KMS-11 (cell line): ENCODE measurements at regions not wholly inside any gene's neighbourhood (a gene's known extent, or its start where the extent isn't known, plus 50 kb on each side); places are given as distances from the start of the nearest gene placed in this dataset.

Source experiments
- H2AFZ ChIP-seq: fragments of 200-600 bp; sonication (generic); 2 replicates; pipeline ENCODE4 v1.6.1; 2016; ENCODE audit warnings: antibody characterized with exemption, mixed run types, low read depth
- H3K27ac ChIP-seq: fragments of 200-600 bp; sonication (generic); 2 replicates; pipeline ENCODE4 v1.6.1; 2016; ENCODE audit warnings: mild to moderate bottlenecking, mixed run types
- H3K27me3 ChIP-seq: fragments of 200-600 bp; sonication (generic); 2 replicates; pipeline ENCODE4 v1.6.1; 2017; ENCODE audit warnings: mild to moderate bottlenecking, low read depth, mixed run types, moderate library complexity; ENCODE audit not compliant: insufficient read depth
- H3K36me3 ChIP-seq: fragments of 200-600 bp; sonication (generic); 2 replicates; pipeline ENCODE4 v1.6.1; 2017; ENCODE audit warnings: mild to moderate bottlenecking, mixed run types; ENCODE audit not compliant: insufficient read depth
- H3K4me1 ChIP-seq: fragments of 200-600 bp; sonication (generic); 2 replicates; pipeline ENCODE4 v1.6.1; 2016; ENCODE audit warnings: mild to moderate bottlenecking, low read depth, mixed run types; ENCODE audit not compliant: poor library complexity, severe bottlenecking
- H3K4me2 ChIP-seq: fragments of 200-600 bp; sonication (generic); 2 replicates; pipeline ENCODE4 v1.7.0; 2016; ENCODE audit warnings: mild to moderate bottlenecking, mixed run types
- H3K4me3 ChIP-seq: fragments of 200-600 bp; sonication (generic); IDR thresholded peaks from 2 replicates; pipeline ENCODE4 v1.6.1; 2017; ENCODE audit warnings: low read depth, low read length, mixed read lengths; ENCODE audit not compliant: insufficient read depth
- H3K79me2 ChIP-seq: fragments of 200-600 bp; sonication (generic); 2 replicates; pipeline ENCODE4 v1.6.1; 2016; ENCODE audit warnings: low read depth, mixed run types; ENCODE audit not compliant: insufficient read depth
- H3K9ac ChIP-seq: fragments of 200-600 bp; sonication (generic); 2 replicates; pipeline ENCODE4 v1.6.1; 2016; ENCODE audit warnings: mild to moderate bottlenecking, mixed run types
- H4K20me1 ChIP-seq: fragments of 200-600 bp; sonication (generic); 2 replicates; pipeline ENCODE4 v1.6.1; 2016; ENCODE audit warnings: mild to moderate bottlenecking, mixed run types; ENCODE audit not compliant: insufficient read depth
- CTCF ChIP-seq: fragments of 200-600 bp; sonication (generic); conservative IDR thresholded peaks from 2 replicates; pipeline ENCODE4 v1.6.1; 2017; ENCODE audit warnings: low read depth, mild to moderate bottlenecking, antibody characterized with exemption, low read length, moderate library complexity, mixed read lengths

GRCh38 chr10:59096631-59097030, 79.8 kb upstream of the PHYHIPL start:
- Histone ChIP-seq H3K4me1 (no peaks in the 10 kb centered on the region), H3K27ac (no peak overlapping the region), H3K9ac (no peak overlapping the region), H4K20me1 (no peaks in the 10 kb centered on the region), H3K79me2 (no peaks in the 10 kb centered on the region), H3K4me2 (no peak overlapping the region), H3K36me3 (no peaks in the 10 kb centered on the region), H3K4me3 (no peak overlapping the region), H2AFZ (no peak overlapping the region), H3K27me3 (no peaks in the 10 kb centered on the region)
- no peak for TF ChIP-seq CTCF

DNA sequence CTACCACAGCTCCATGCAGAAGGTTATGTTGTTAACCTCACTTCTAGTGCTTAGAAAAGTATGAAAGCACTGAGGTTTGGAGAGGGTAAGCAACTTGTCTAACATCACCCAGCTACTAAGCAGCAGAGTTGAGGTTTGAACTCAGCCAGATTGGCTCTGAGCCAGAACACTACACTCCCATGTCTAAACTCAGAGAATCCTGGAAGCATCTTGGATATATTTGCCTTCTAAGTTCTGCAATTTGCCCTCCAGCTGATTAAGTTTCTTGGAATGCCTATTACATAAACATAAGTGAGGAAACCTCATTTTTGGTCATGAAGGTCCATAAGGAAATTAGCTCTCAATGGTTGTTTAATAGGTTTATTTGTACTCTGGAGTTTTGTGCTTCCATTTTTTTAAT, 78.1 kb upstream of the PHYHIPL start:
- Histone ChIP-seq H3K4me2 (no peak overlapping the region), H3K4me1 (no peaks in the 10 kb centered on the region), H3K79me2 (no peaks in the 10 kb centered on the region), H3K36me3 (no peaks in the 10 kb centered on the region), H3K27me3 (no peaks in the 10 kb centered on the region), H3K9ac (no peak overlapping the region), H3K4me3 (no peak overlapping the region), H4K20me1 (no peaks in the 10 kb centered on the region), H3K27ac (no peak overlapping the region), H2AFZ (no peak overlapping the region)
- no peak for TF ChIP-seq CTCF

DNA sequence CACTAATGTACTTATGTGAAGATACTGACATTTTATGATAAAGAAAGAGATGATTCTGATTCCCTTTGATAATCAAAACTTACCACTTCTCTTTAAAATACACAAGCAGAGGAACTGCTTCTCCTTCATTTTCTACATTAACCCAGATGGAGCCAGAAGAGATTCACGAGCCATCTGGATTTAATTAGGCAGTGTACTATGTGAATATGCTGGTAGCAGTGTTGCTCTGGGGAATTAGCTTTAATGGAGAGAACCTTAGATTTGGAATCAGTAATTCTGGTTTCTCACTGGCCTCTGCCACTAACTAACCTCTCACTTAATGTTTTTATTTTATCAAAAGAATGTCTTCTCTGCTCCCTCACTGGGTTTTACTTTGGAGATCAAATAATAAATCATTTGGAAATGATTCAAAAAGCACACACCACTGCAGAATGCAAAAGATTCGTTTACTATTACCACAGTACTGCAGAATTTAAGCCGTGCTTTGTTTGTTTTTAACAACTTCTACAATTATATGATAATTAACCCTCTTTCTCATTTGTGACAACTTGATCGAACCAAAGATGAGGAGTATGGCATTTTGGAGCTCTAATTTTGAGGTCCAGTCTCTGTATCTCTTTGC, 77.5 kb upstream of the PHYHIPL start:
- no peak for TF ChIP-seq CTCF
- Histone ChIP-seq H3K4me3 (no peak overlapping the region), H3K36me3 (no peaks in the 10 kb centered on the region), H4K20me1 (no peaks in the 10 kb centered on the region), H3K27me3 (no peaks in the 10 kb centered on the region), H3K9ac (no peak overlapping the region), H3K79me2 (no peaks in the 10 kb centered on the region), H2AFZ (no peak overlapping the region), H3K4me1 (no peaks in the 10 kb centered on the region), H3K4me2 (no peak overlapping the region), H3K27ac (no peak overlapping the region)

DNA sequence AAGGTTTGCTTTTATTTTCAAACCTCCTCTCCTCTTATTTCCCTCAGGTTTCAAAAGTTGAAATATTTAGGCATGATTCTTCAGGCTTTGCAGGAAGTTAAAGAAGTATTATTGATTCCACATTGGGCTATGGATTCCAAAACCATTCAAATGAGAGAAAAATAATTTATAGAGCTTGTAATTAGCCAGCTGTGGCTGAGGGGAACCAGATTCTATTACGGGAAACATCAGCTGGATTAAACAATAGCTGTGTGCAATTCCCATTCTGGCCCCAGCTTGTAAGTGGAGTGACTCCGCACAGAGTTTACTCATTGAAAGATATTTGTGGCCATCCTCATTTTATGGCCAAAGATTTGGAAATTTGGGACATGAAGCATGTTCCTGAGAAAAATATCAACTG, 77.0 kb upstream of the PHYHIPL start:
- Histone ChIP-seq H3K27ac (no peak overlapping the region), H2AFZ (no peak overlapping the region)
- no peak for TF ChIP-seq CTCF

DNA sequence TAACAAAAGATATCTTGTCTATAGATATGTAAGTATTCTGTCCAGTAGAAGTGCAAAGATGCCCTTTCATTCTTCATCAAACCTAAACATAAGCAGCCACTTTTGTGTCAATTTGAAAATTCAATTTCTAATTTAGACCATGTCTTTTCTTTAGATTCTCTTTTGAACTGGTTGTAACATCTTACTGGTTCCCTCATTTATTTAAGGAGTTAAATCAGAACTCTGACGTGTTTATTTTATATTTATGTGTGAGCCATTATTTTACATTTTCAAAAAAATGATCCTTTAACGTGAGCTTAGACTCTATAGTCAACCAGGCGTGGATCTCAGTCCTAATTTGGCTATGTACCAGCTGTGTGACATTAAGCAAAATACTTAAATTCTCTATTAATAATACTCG, 74.0 kb upstream of the PHYHIPL start:
- no peaks in the 10 kb centered on the region for H4K20me1 ChIP-seq
- no peak overlapping the region for H3K27ac ChIP-seq
- TF ChIP-seq CTCF: no peak
- no peaks in the 10 kb centered on the region for H3K36me3 ChIP-seq
- H3K4me3 ChIP-seq: no peak overlapping the region
- no peak overlapping the region for H2AFZ ChIP-seq
- H3K79me2 ChIP-seq: no peaks in the 10 kb centered on the region
- no peaks in the 10 kb centered on the region for H3K27me3 ChIP-seq
- H3K4me2 ChIP-seq: no peak overlapping the region
- no peaks in the 10 kb centered on the region for H3K4me1 ChIP-seq
- H3K9ac ChIP-seq: no peak overlapping the region

More for the DNA sequence above, 77.0 kb upstream of the PHYHIPL start:
- Histone ChIP-seq H3K4me2 (no peak overlapping the region), H3K27me3 (no peaks in the 10 kb centered on the region), H3K4me1 (no peaks in the 10 kb centered on the region), H3K79me2 (no peaks in the 10 kb centered on the region), H4K20me1 (no peaks in the 10 kb centered on the region), H3K4me3 (no peak overlapping the region), H3K9ac (no peak overlapping the region), H3K36me3 (no peaks in the 10 kb centered on the region)
